Parathyroid adenoma (tissue), 2 donors: ENCODE measurements at regions not wholly inside any gene's neighbourhood (a gene's known extent, or its start where the extent isn't known, plus 50 kb on each side); places are given as distances from the start of the nearest gene placed in this dataset.
A peak's percentile ranks its signal among the peaks of the same experiment; 100 is the strongest.

Source experiments
- H2AFZ ChIP-seq: fragments of 300-600 bp; sonication (generic); one replicate; pipeline ENCODE4 v1.7.0; 2017; ENCODE audit warnings: antibody characterized with exemption, mild to moderate bottlenecking
- H3K27ac ChIP-seq: fragments of 300-600 bp; sonication (generic); one replicate; pipeline ENCODE4 v1.7.0; 2017
- H3K27me3 ChIP-seq: fragments of 300-600 bp; sonication (generic); one replicate; pipeline ENCODE4 v1.7.0; 2017; ENCODE audit warnings: low read length; ENCODE audit not compliant: control insufficient read depth, insufficient read depth
- H3K36me3 ChIP-seq: fragments of 300-600 bp; sonication (generic); one replicate; pipeline ENCODE4 v1.7.0; 2017; ENCODE audit warnings: low read length; ENCODE audit not compliant: control insufficient read depth, insufficient read depth
- H3K4me1 ChIP-seq: fragments of 300-600 bp; sonication (generic); one replicate; pipeline ENCODE4 v1.7.0; 2017; ENCODE audit warnings: control low read depth
- H3K4me2 ChIP-seq: fragments of 300-600 bp; sonication (generic); one replicate; pipeline ENCODE4 v1.7.0; 2017; ENCODE audit warnings: low read length
- H3K4me3 ChIP-seq: fragments of 300-600 bp; sonication (generic); one replicate; pipeline ENCODE4 v1.7.0; 2017; ENCODE audit warnings: low read depth, low read length
- H3K79me2 ChIP-seq: fragments of 300-600 bp; sonication (generic); one replicate; pipeline ENCODE4 v1.7.0; 2017; ENCODE audit warnings: control low read depth
- H3K9ac ChIP-seq: fragments of 300-600 bp; sonication (generic); one replicate; pipeline ENCODE4 v1.7.0; 2017; ENCODE audit warnings: mild to moderate bottlenecking
- H3K9me3 ChIP-seq: fragments of 300-600 bp; sonication (generic); one replicate; pipeline ENCODE4 v1.7.0; 2017; ENCODE audit warnings: low read length; ENCODE audit not compliant: control insufficient read depth
- TF ChIP-seq, protein P1 (sequence below): fragments of 300-600 bp; sonication (generic); IDR thresholded peaks from one replicate; pipeline ENCODE4 v1.7.0; 2017; ENCODE audit warnings: antibody characterized with exemption, mild to moderate bottlenecking
- donor health status: primary hyperparathyroidism.

DNA sequence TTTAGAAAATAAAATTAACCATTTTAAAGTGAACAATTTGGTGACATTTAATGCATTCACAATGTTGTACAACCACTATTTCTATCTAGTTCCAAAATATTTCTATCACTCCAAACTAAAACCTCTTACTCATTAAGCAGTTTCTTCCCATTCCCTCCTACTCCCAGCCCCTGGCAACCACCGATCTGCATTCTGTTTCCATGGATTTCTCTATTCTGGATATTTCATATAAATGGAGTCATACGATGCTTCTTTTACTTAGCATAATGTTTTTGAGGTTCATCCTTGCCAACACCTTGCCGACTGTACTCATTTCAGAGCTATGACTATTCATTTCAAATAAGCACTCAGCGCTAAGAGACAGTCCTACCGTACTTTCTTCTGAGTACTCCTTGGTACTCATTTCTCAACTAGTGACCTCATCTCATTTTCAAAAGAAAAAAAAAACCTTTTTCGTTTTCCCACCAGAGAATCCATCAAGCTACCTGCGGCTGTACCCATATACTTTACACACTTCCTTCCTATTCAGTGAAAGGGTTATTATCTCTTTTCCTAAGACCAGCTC is 259.2 kb downstream of the UTRN start:
- Histone ChIP-seq H3K9ac (no peak overlapping the region), H3K36me3 (no peaks in the 10 kb centered on the region), H3K9me3 (no peaks in the 10 kb centered on the region), H3K4me2 (no peak overlapping the region), H3K4me3 (no peak overlapping the region), H3K27ac (no peak overlapping the region), H3K79me2 (no peaks in the 10 kb centered on the region), H3K27me3 (no peaks in the 10 kb centered on the region), H2AFZ (no peak overlapping the region), H3K4me1 (no peaks in the 10 kb centered on the region)
- TF ChIP-seq, protein P1, sequence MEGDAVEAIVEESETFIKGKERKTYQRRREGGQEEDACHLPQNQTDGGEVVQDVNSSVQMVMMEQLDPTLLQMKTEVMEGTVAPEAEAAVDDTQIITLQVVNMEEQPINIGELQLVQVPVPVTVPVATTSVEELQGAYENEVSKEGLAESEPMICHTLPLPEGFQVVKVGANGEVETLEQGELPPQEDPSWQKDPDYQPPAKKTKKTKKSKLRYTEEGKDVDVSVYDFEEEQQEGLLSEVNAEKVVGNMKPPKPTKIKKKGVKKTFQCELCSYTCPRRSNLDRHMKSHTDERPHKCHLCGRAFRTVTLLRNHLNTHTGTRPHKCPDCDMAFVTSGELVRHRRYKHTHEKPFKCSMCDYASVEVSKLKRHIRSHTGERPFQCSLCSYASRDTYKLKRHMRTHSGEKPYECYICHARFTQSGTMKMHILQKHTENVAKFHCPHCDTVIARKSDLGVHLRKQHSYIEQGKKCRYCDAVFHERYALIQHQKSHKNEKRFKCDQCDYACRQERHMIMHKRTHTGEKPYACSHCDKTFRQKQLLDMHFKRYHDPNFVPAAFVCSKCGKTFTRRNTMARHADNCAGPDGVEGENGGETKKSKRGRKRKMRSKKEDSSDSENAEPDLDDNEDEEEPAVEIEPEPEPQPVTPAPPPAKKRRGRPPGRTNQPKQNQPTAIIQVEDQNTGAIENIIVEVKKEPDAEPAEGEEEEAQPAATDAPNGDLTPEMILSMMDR = no peak

DNA sequence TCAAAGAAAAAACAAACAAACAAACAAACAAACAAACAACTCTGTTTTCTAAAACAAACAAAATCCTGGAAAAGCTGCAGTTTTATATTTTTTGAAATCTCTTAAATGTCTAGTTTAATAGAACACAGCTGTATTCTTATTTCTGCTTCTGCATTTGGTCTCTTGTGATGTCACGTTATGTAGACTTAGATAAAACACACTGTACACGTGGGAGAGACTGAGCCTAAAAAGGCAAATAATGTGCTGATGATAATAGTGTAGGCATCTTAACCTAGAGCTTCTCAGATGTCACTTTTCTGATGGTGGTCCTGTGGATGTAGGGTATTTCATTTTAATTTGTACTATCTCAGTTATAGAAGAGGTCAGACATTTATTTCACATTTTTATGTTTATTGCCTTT is 261.7 kb downstream of the UTRN start:
- Histone ChIP-seq H3K4me2 (no peak overlapping the region), H3K9me3 (no peaks in the 10 kb centered on the region), H3K27me3 (no peaks in the 10 kb centered on the region), H3K79me2 (no peaks in the 10 kb centered on the region), H3K4me1 (no peaks in the 10 kb centered on the region), H2AFZ (no peak overlapping the region), H3K36me3 (no peaks in the 10 kb centered on the region), H3K4me3 (no peak overlapping the region), H3K27ac (no peak overlapping the region), H3K9ac (no peak overlapping the region)
- TF ChIP-seq, protein P1 = no peak

DNA sequence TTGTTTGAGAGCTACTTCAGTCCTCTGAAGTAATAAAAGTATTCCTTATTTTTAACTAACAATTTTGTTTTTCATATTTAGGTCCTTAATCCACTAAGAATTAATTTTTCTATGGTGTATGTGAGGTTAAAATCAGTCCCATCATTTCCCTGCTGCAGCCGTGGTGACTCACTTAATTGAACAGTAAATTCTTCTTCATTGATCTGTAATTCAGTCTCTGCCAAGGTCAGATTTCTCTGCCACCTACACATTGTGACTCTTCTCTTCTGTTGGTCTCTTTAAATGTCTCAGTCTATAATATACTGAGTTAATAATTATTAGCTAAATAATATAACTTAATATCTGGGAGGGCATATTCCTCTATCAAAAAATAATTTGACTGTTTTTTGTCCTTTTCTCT is 262.3 kb downstream of the UTRN start:
- no peak overlapping the region for H2AFZ ChIP-seq
- H3K4me3 ChIP-seq = no peak overlapping the region
- no peaks in the 10 kb centered on the region for H3K79me2 ChIP-seq
- no peak overlapping the region for H3K4me2 ChIP-seq
- H3K27ac ChIP-seq = no peak overlapping the region
- H3K36me3 ChIP-seq = no peaks in the 10 kb centered on the region
- H3K4me1 ChIP-seq = no peaks in the 10 kb centered on the region
- H3K9ac ChIP-seq = no peak overlapping the region
- H3K9me3 ChIP-seq = no peaks in the 10 kb centered on the region
- TF ChIP-seq, protein P1 = no peak
- H3K27me3 ChIP-seq = no peaks in the 10 kb centered on the region

DNA sequence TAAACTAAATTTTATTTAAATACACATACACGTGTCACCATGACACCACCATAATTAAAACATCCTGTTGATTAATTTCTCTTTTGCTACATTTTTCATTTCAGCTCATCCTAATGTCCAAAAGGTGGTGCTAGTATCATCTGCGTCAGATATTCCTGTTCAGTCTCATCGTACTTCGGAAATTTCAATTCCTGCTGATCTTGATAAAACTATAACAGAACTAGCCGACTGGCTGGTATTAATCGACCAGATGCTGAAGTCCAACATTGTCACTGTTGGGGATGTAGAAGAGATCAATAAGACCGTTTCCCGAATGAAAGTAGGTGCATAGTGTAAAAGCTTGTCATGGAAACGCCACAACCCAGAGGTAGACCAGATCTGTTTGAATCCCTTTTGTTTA is 263.4 kb downstream of the UTRN start:
- H2AFZ ChIP-seq = no peak overlapping the region
- H3K27me3 ChIP-seq = no peaks in the 10 kb centered on the region
- no peak overlapping the region for H3K27ac ChIP-seq
- H3K9ac ChIP-seq = no peak overlapping the region
- H3K79me2 ChIP-seq = no peaks in the 10 kb centered on the region
- no peak overlapping the region for H3K4me3 ChIP-seq
- no peak overlapping the region for H3K4me2 ChIP-seq
- H3K9me3 ChIP-seq = no peaks in the 10 kb centered on the region
- TF ChIP-seq, protein P1 = peak; percentile 49
- no peaks in the 10 kb centered on the region for H3K36me3 ChIP-seq
- H3K4me1 ChIP-seq = no peaks in the 10 kb centered on the region
